CD4-positive, alpha-beta memory T cell (primary cell): ENCODE measurements at regions not wholly inside any gene's neighbourhood (a gene's known extent, or its start where the extent isn't known, plus 50 kb on each side); places are given as distances from the start of the nearest gene placed in this dataset.

Experiments
- CTCF ChIA-PET: fragments of 350-600 bp; sonication (Branson Sonifier 250); formaldehyde crosslinking; loops from one replicate; lab custom pipeline; 2021; ENCODE audit warnings: inconsistent platforms; ENCODE audit not compliant: partially characterized antibody; lab: Charles Lee
- POLR2A ChIA-PET: fragments of 350-600 bp; sonication (Branson Sonifier 250); formaldehyde crosslinking; loops from one replicate; lab custom pipeline; 2021; ENCODE audit not compliant: partially characterized antibody; lab: Charles Lee
- DNase-seq, 5 donors: peaks; one replicate each; pipeline versions ENCODE4 v3.0.0 to v3.0.0-alpha.2; 2020 to 2022; ENCODE audit warnings: mixed read lengths in 1 of 5
- H3K27ac ChIP-seq: one replicate; pipeline ENCODE4 v1.7.0; 2013; ENCODE audit warnings: low read depth, low read length
- H3K27me3 ChIP-seq: 2 replicates; pipeline ENCODE4 v1.7.0; 2013; ENCODE audit warnings: mild to moderate bottlenecking, low read length, moderate library complexity; ENCODE audit not compliant: insufficient read depth
- H3K36me3 ChIP-seq: 2 replicates; pipeline ENCODE4 v1.7.0; 2013; ENCODE audit warnings: mild to moderate bottlenecking, low read length, moderate library complexity; ENCODE audit not compliant: insufficient read depth
- H3K4me1 ChIP-seq: 2 replicates; pipeline ENCODE4 v1.7.0; 2013; ENCODE audit warnings: mild to moderate bottlenecking, low read length, moderate library complexity; ENCODE audit not compliant: insufficient read depth
- H3K4me3 ChIP-seq, 2 donors: one replicate each; pipeline ENCODE4 v1.7.0; 2013; ENCODE audit warnings: low read length in 2 of 2, mild to moderate bottlenecking in 1 of 2
- H3K9me3 ChIP-seq, 2 donors: one replicate each; pipeline ENCODE4 v1.7.0; 2013; ENCODE audit warnings: low read length in 2 of 2, control low read depth in 1 of 2; ENCODE audit not compliant: control insufficient read depth in 1 of 2
- H3K27ac Mint-ChIP-seq, 7 donors: one replicate each; pipeline ENCODE4 v1.8.0; 2020 to 2021; ENCODE audit warnings: mixed read lengths in 7 of 7, mild to moderate bottlenecking in 6 of 7, inconsistent platforms in 3 of 7, moderate library complexity in 3 of 7
- H3K27me3 Mint-ChIP-seq, 2 donors: one replicate each; pipeline ENCODE4 v1.8.0; 2020 to 2021; ENCODE audit warnings: mixed read lengths in 2 of 2
- H3K36me3 Mint-ChIP-seq, 2 donors: one replicate each; pipeline ENCODE4 v1.8.0; 2020 to 2021; ENCODE audit warnings: mixed read lengths in 2 of 2, inconsistent platforms in 1 of 2, mild to moderate bottlenecking in 1 of 2
- H3K4me1 Mint-ChIP-seq, 4 donors: one replicate each; pipeline ENCODE4 v1.8.0; 2020 to 2021; ENCODE audit warnings: mixed read lengths in 4 of 4, mild to moderate bottlenecking in 1 of 4
- H3K4me3 Mint-ChIP-seq, 8 donors: one replicate each; pipeline ENCODE4 v1.8.0; 2020 to 2021; ENCODE audit warnings: mixed read lengths in 8 of 8, mild to moderate bottlenecking in 7 of 8, moderate library complexity in 6 of 8, inconsistent platforms in 3 of 8
- H3K9me3 Mint-ChIP-seq, 8 donors: one replicate each; pipeline ENCODE4 v1.8.0; 2020 to 2021; ENCODE audit warnings: mixed read lengths in 8 of 8, mild to moderate bottlenecking in 5 of 8, inconsistent platforms in 3 of 8, moderate library complexity in 1 of 8
- intact Hi-C: fragments of 100-400 bp; cut with micrococcal nuclease; formaldehyde crosslinking; loops from one replicate; pipeline ENCODE4 v1.15.1; 2023

GRCh38 chr1:242873661-242874060 lies 349.2 kb upstream of the PLD5 start:
- Histone ChIP-seq H3K36me3 (no peaks in the 10 kb centered on the region), H3K27ac (no peak overlapping the region), H3K27me3 (no peaks in the 10 kb centered on the region), H3K4me1 (no peaks in the 10 kb centered on the region), H3K9me3 (no peaks in the 10 kb centered on the region), H3K4me3 (no peak overlapping the region)
- POLR2A ChIA-PET = no interaction called here
- H3K4me3 Mint-ChIP-seq = no peak overlapping the region
- CTCF ChIA-PET = no interaction called here
- peaks cover 1 to 6% of the 10 kb centered on the region in 2 donors for H3K27me3 Mint-ChIP-seq
- H3K36me3 Mint-ChIP-seq = no peaks in the 10 kb centered on the region
- no peaks in the 10 kb centered on the region for H3K4me1 Mint-ChIP-seq
- no peak for DNase-seq
- H3K27ac Mint-ChIP-seq = no peak overlapping the region
- H3K9me3 Mint-ChIP-seq = peaks cover 0 to 3% (median 0%) of the 10 kb centered on the region in 8 donors
- intact Hi-C loops = no loop called here

GRCh38 chr1:242872521-242872920 lies 348.0 kb upstream of the PLD5 start:
- peaks cover 0 to 3% (median 0%) of the 10 kb centered on the region in 8 donors for H3K9me3 Mint-ChIP-seq
- H3K27ac Mint-ChIP-seq = no peak overlapping the region
- no peaks in the 10 kb centered on the region for H3K4me1 Mint-ChIP-seq
- no peaks in the 10 kb centered on the region for H3K4me1 ChIP-seq
- H3K27ac ChIP-seq = no peak overlapping the region
- H3K36me3 Mint-ChIP-seq = no peaks in the 10 kb centered on the region
- no peak for DNase-seq
- H3K36me3 ChIP-seq = no peaks in the 10 kb centered on the region
- H3K27me3 ChIP-seq = no peaks in the 10 kb centered on the region
- intact Hi-C loops = no loop called here
- ChIA-PET POLR2A (no interaction called here), CTCF (no interaction called here)
- peaks cover 1 to 6% of the 10 kb centered on the region in 2 donors for H3K27me3 Mint-ChIP-seq
- no peak overlapping the region for H3K4me3 Mint-ChIP-seq
- H3K9me3 ChIP-seq = no peaks in the 10 kb centered on the region
- H3K4me3 ChIP-seq = no peak overlapping the region

GRCh38 chr1:242871471-242872030 lies 347.1 kb upstream of the PLD5 start:
- Histone ChIP-seq H3K27ac (no peak overlapping the region), H3K4me3 (no peak overlapping the region), H3K9me3 (no peaks in the 10 kb centered on the region), H3K27me3 (no peaks in the 10 kb centered on the region), H3K4me1 (no peaks in the 10 kb centered on the region), H3K36me3 (no peaks in the 10 kb centered on the region)
- peaks cover 1 to 6% of the 10 kb centered on the region in 2 donors for H3K27me3 Mint-ChIP-seq
- intact Hi-C loops = no loop called here
- no peak for DNase-seq
- H3K4me1 Mint-ChIP-seq = no peaks in the 10 kb centered on the region
- no peak overlapping the region for H3K4me3 Mint-ChIP-seq
- peaks cover 0 to 3% (median 0%) of the 10 kb centered on the region in 8 donors for H3K9me3 Mint-ChIP-seq
- no peak overlapping the region for H3K27ac Mint-ChIP-seq
- H3K36me3 Mint-ChIP-seq = no peaks in the 10 kb centered on the region
- POLR2A ChIA-PET = no interaction called here
- CTCF ChIA-PET = no interaction called here

DNA sequence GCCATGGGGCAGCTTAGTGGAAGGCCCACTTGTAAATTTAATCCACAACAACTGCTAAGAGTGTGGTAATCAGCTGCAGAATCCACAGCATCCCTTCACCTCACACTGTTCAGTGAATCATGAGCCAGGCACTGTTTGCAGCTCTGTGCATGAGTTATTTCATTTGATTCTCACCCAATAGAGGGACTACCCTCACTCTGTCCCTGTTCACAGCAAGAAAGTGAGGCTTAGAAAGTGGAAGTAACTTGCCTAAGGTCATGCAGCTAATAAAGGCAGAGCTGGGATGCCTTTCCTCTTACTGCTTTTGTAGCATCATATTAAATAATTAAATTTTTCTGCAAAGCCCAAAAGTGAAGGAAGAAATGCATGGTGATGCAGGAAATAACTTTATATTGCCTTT lies 346.5 kb upstream of the PLD5 start:
- POLR2A ChIA-PET = no interaction called here
- Histone ChIP-seq H3K27ac (no peak overlapping the region), H3K9me3 (no peaks in the 10 kb centered on the region), H3K27me3 (no peaks in the 10 kb centered on the region), H3K4me1 (no peaks in the 10 kb centered on the region), H3K4me3 (no peak overlapping the region), H3K36me3 (no peaks in the 10 kb centered on the region)
- no peak for DNase-seq
- no peak overlapping the region for H3K27ac Mint-ChIP-seq
- peaks cover 1 to 6% of the 10 kb centered on the region in 2 donors for H3K27me3 Mint-ChIP-seq
- CTCF ChIA-PET = no interaction called here
- no peaks in the 10 kb centered on the region for H3K4me1 Mint-ChIP-seq
- H3K4me3 Mint-ChIP-seq = no peak overlapping the region
- intact Hi-C loops = no loop called here
- peaks cover 0 to 3% (median 0%) of the 10 kb centered on the region in 8 donors for H3K9me3 Mint-ChIP-seq
- H3K36me3 Mint-ChIP-seq = no peaks in the 10 kb centered on the region

DNA sequence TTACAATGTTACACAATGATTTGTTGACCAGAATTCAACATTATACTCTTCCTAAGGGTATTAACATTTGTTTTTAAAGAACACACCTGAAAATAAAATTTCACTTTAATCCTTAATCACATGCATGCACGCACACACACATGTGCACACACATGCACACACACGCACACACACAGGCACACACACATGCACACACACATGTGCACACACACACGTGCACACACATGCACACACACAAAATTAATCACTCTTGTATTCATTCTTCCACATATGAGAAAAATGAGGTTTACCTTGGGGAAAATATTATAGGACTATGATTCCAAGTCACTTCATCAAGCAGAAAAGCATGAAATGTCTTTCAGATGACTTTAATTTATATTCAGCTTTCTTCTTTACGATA lies 331.8 kb upstream of the PLD5 start:
- Mint-ChIP-seq H3K36me3 (no peaks in the 10 kb centered on the region), H3K27me3 (peaks cover 0 to 3% of the 10 kb centered on the region in 2 donors), H3K27ac (no peak overlapping the region), H3K9me3 (peaks cover 0 to 6% (median 4%) of the 10 kb centered on the region in 8 donors), H3K4me1 (no peaks in the 10 kb centered on the region), H3K4me3 (no peak overlapping the region)
- intact Hi-C loops = no loop called here
- Histone ChIP-seq H3K4me1 (no peaks in the 10 kb centered on the region), H3K4me3 (no peak overlapping the region), H3K27ac (no peak overlapping the region), H3K36me3 (no peaks in the 10 kb centered on the region), H3K9me3 (no peaks in the 10 kb centered on the region), H3K27me3 (no peaks in the 10 kb centered on the region)
- POLR2A ChIA-PET = no interaction called here
- no peak for DNase-seq
- CTCF ChIA-PET = no interaction called here

DNA sequence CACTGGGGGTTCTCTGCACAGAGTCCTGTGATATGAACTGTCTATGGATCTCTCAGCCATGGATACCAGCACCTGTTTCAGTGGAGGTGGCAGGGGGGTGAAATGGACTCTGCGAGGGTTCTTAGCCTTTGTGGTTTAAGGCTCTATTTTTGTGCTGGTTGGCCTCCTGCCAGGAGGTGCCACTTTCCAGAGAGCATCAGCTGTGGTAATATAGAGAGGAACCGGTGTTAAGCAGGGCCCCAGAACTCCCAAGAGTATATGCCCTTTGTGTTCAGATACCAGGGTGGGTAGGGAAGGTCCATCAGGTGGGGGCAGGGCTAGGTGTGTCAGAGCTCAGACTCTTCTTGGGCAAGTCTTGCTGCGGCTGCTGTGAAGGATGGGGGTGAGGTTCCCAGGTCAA lies 330.0 kb upstream of the PLD5 start:
- Mint-ChIP-seq H3K27ac (no peak overlapping the region), H3K36me3 (no peaks in the 10 kb centered on the region), H3K4me3 (no peak overlapping the region), H3K4me1 (no peaks in the 10 kb centered on the region), H3K27me3 (peaks cover 0 to 3% of the 10 kb centered on the region in 2 donors), H3K9me3 (peaks cover 2 to 15% (median 4%) of the 10 kb centered on the region in 8 donors)
- H3K9me3 ChIP-seq = no peaks in the 10 kb centered on the region
- H3K4me3 ChIP-seq = no peak overlapping the region
- H3K4me1 ChIP-seq = no peaks in the 10 kb centered on the region
- intact Hi-C loops = no loop called here
- H3K36me3 ChIP-seq = no peaks in the 10 kb centered on the region
- POLR2A ChIA-PET = interaction anchor here (0.6 kb wide), 1 partner anchor 10 kb away, joined by 3 read pairs; no protein-coding TSS in a partner anchor
- CTCF ChIA-PET = no interaction called here
- no peak for DNase-seq
- H3K27me3 ChIP-seq = no peaks in the 10 kb centered on the region
- no peak overlapping the region for H3K27ac ChIP-seq

- no peak for DNase-seq
- ChIA-PET CTCF (no interaction called here), POLR2A (no interaction called here)
- H3K36me3 Mint-ChIP-seq = no peaks in the 10 kb centered on the region
- Histone ChIP-seq H3K9me3 (no peaks in the 10 kb centered on the region), H3K27me3 (no peaks in the 10 kb centered on the region), H3K36me3 (no peaks in the 10 kb centered on the region), H3K27ac (no peak overlapping the region), H3K4me3 (no peak overlapping the region), H3K4me1 (no peaks in the 10 kb centered on the region)
- intact Hi-C loops = no loop called here
- H3K27ac Mint-ChIP-seq = no peak overlapping the region
- H3K27me3 Mint-ChIP-seq = no peaks in the 10 kb centered on the region
- no peak overlapping the region for H3K4me3 Mint-ChIP-seq
- H3K4me1 Mint-ChIP-seq = no peaks in the 10 kb centered on the region
- peaks cover 5 to 31% (median 9%) of the 10 kb centered on the region in 8 donors for H3K9me3 Mint-ChIP-seq
Measured at GRCh38 chr1:242847390-242847993, 323.0 kb upstream of the PLD5 start.
